Parathyroid adenoma (tissue), 2 donors: ENCODE measurements at regions not wholly inside any gene's neighbourhood (a gene's known extent, or its start where the extent isn't known, plus 50 kb on each side); places are given as distances from the start of the nearest gene placed in this dataset.

Experiments used
- H2AFZ ChIP-seq: fragments of 300-600 bp; sonication (generic); one replicate; pipeline ENCODE4 v1.7.0; 2017; ENCODE audit warnings: antibody characterized with exemption, mild to moderate bottlenecking
- H3K27ac ChIP-seq: fragments of 300-600 bp; sonication (generic); one replicate; pipeline ENCODE4 v1.7.0; 2017
- H3K27me3 ChIP-seq: fragments of 300-600 bp; sonication (generic); one replicate; pipeline ENCODE4 v1.7.0; 2017; ENCODE audit warnings: low read length; ENCODE audit not compliant: control insufficient read depth, insufficient read depth
- H3K36me3 ChIP-seq: fragments of 300-600 bp; sonication (generic); one replicate; pipeline ENCODE4 v1.7.0; 2017; ENCODE audit warnings: low read length; ENCODE audit not compliant: control insufficient read depth, insufficient read depth
- H3K4me1 ChIP-seq: fragments of 300-600 bp; sonication (generic); one replicate; pipeline ENCODE4 v1.7.0; 2017; ENCODE audit warnings: control low read depth
- H3K4me2 ChIP-seq: fragments of 300-600 bp; sonication (generic); one replicate; pipeline ENCODE4 v1.7.0; 2017; ENCODE audit warnings: low read length
- H3K4me3 ChIP-seq: fragments of 300-600 bp; sonication (generic); one replicate; pipeline ENCODE4 v1.7.0; 2017; ENCODE audit warnings: low read depth, low read length
- H3K79me2 ChIP-seq: fragments of 300-600 bp; sonication (generic); one replicate; pipeline ENCODE4 v1.7.0; 2017; ENCODE audit warnings: control low read depth
- H3K9ac ChIP-seq: fragments of 300-600 bp; sonication (generic); one replicate; pipeline ENCODE4 v1.7.0; 2017; ENCODE audit warnings: mild to moderate bottlenecking
- H3K9me3 ChIP-seq: fragments of 300-600 bp; sonication (generic); one replicate; pipeline ENCODE4 v1.7.0; 2017; ENCODE audit warnings: low read length; ENCODE audit not compliant: control insufficient read depth
- TF ChIP-seq, protein P1 (sequence below): fragments of 300-600 bp; sonication (generic); IDR thresholded peaks from one replicate; pipeline ENCODE4 v1.7.0; 2017; ENCODE audit warnings: antibody characterized with exemption, mild to moderate bottlenecking
- donor health status: primary hyperparathyroidism.

DNA sequence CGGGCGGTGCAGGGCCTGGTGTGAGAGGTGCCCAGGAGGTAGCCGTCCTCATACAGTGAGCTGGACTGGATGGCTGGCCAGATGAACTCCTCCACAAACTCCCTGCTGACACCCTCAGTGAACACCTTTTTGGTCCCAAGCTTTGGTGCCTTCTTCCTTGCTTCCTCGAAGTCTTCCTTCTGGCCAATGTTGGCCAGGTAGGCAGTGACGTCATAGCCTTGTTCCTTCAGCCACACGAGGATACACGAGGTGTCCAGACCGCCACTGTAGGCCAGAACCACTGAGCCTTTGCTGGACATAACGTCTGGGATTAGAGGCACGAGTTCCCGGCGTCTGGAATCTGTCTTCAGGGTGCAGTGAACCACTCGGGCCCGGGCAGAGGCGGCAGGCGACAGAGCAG is 206.8 kb upstream of the SP4 start:
- Histone ChIP-seq H3K27me3 (no peaks in the 10 kb centered on the region), H3K9me3 (no peaks in the 10 kb centered on the region), H3K4me1 (no peaks in the 10 kb centered on the region), H3K36me3 (no peaks in the 10 kb centered on the region), H2AFZ (no peak overlapping the region), H3K79me2 (no peaks in the 10 kb centered on the region), H3K9ac (no peak overlapping the region), H3K4me2 (no peak overlapping the region), H3K4me3 (no peak overlapping the region), H3K27ac (no peak overlapping the region)
- TF ChIP-seq, protein P1, sequence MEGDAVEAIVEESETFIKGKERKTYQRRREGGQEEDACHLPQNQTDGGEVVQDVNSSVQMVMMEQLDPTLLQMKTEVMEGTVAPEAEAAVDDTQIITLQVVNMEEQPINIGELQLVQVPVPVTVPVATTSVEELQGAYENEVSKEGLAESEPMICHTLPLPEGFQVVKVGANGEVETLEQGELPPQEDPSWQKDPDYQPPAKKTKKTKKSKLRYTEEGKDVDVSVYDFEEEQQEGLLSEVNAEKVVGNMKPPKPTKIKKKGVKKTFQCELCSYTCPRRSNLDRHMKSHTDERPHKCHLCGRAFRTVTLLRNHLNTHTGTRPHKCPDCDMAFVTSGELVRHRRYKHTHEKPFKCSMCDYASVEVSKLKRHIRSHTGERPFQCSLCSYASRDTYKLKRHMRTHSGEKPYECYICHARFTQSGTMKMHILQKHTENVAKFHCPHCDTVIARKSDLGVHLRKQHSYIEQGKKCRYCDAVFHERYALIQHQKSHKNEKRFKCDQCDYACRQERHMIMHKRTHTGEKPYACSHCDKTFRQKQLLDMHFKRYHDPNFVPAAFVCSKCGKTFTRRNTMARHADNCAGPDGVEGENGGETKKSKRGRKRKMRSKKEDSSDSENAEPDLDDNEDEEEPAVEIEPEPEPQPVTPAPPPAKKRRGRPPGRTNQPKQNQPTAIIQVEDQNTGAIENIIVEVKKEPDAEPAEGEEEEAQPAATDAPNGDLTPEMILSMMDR, result no peak

DNA sequence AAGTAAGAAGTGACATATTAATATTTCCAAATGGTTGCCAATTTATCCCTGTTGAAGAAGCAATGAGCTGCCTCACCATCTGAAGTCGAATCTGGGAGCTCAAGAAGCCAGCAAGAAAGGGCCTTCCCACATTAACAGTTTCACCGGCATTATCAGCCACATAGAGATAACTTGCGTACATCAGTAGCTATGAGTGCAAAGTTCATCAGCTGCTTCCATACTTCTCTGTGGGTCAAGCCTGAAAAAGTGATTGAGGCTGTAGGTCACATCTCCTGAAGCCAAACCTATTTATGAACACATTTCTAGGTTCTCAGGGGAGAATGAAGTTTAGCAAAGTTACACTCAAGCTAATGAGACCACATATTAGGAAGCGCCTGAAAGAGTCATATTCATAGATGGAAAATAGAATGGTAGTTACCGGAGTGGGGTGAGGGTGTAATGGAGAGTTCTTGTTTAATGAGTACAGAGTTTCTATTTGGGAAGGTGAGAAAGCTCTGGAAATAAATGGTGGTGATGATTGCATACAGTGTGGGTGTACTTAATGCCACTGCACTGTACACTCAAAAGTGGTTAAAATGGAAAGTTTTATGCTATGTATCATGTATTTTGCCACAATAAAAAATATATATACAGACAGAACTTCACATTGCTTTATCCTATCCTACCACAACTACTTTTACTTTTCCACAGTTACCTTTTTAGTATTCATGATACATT is 189.3 kb upstream of the SP4 start:
- Histone ChIP-seq H3K4me1 (no peaks in the 10 kb centered on the region), H3K9me3 (no peaks in the 10 kb centered on the region), H3K79me2 (no peaks in the 10 kb centered on the region), H3K36me3 (no peaks in the 10 kb centered on the region), H3K27ac (no peak overlapping the region), H3K27me3 (no peaks in the 10 kb centered on the region), H3K4me2 (no peak overlapping the region), H3K4me3 (no peak overlapping the region), H2AFZ (no peak overlapping the region), H3K9ac (no peak overlapping the region)
- TF ChIP-seq, protein P1, result no peak

DNA sequence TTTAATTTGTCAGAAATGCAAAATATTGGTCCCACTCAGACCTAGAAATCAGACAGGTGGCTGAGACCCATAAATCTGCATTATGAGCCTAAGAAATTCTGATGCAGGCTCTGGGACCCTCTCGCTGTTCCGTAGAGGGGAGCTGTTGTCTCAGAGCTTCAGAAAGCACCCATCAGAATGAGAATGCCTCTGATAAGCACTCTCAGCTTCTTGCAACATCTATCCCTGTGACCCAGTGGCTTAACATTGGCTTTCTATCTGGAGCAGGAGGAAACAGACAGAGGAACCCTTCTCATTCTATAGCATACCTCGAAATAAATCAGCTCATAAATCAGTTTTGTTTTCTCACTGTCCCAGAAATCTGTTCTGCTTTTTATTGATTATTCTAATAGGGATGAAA is 184.6 kb upstream of the SP4 start:
- Histone ChIP-seq H2AFZ (no peak overlapping the region), H3K4me3 (no peak overlapping the region), H3K27me3 (no peaks in the 10 kb centered on the region), H3K4me1 (no peaks in the 10 kb centered on the region), H3K9ac (no peak overlapping the region), H3K27ac (no peak overlapping the region), H3K36me3 (no peaks in the 10 kb centered on the region), H3K79me2 (no peaks in the 10 kb centered on the region), H3K4me2 (no peak overlapping the region), H3K9me3 (no peaks in the 10 kb centered on the region)
- TF ChIP-seq, protein P1, result no peak

DNA sequence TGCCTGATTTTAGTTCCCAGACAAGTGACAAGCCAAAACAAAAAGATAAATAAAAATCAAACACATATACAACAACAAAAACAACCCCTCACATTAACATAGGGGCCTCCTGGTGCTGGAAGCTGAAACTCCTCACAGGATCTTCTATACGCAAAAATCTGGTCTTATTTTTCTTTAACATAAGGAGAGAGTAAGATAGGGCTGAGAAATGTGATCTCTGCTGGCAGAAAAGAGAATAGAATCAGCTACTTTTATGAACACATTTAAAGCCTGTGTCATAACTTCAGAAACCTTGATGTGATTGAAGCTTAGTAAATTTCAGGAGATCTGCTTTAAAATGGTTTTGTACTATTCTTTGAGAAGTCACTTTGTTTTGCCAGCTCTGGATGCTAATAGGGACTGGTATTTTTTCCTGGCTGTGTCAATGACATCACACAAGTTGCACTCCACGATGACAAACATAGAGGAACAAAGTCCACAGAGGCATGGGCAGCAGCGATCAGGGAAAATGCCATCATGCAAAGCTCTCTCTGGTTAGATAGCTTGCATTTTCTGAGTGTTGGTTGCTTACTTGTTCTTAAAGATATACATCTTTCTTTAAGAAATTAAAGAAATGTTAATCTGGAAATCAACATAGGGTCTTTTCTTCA is 176.6 kb upstream of the SP4 start:
- TF ChIP-seq, protein P1, result no peak
- no peak overlapping the region for H2AFZ ChIP-seq
- H3K36me3 ChIP-seq, result no peaks in the 10 kb centered on the region
- H3K4me1 ChIP-seq, result no peaks in the 10 kb centered on the region
- no peak overlapping the region for H3K4me2 ChIP-seq
- H3K27me3 ChIP-seq, result no peaks in the 10 kb centered on the region
- no peak overlapping the region for H3K27ac ChIP-seq
- H3K9me3 ChIP-seq, result no peaks in the 10 kb centered on the region
- H3K79me2 ChIP-seq, result no peaks in the 10 kb centered on the region
- H3K9ac ChIP-seq, result no peak overlapping the region
- H3K4me3 ChIP-seq, result no peak overlapping the region
